ENCODE measurements at regions not wholly inside any gene's neighbourhood (a gene's known extent, or its start where the extent isn't known, plus 50 kb on each side); places are given as distances from the start of the nearest gene placed in this dataset.

GRCh38 chr4:20504146-20504545, 196.1 kb upstream of the PACRGL start (continued):
- no peak for TF ChIP-seq SP1 (IDR thresholded peaks at IDR 0.05)
- no peak for TF ChIP-seq SP1 (CRISPR knock-in tag; IDR thresholded peaks at IDR 0.05)
- TF ChIP-seq CHCHD3 (CRISPR knock-in tag; IDR thresholded peaks at IDR 0.05), result no peak
- TF ChIP-seq TEF (CRISPR knock-in tag; IDR thresholded peaks at IDR 0.05), result no peak
- TF ChIP-seq AGO2 (optimal IDR thresholded peaks at IDR 0.05; ENCODE audit: low read depth, low read length), result no peak
- TF ChIP-seq NFIC (IDR thresholded peaks at IDR 0.05; ENCODE audit: low read length), result no peak
- no peak for TF ChIP-seq ZNF44 (CRISPR knock-in tag; IDR thresholded peaks at IDR 0.05)
- no peak for TF ChIP-seq DNMT1 (CRISPR knock-in tag; IDR thresholded peaks at IDR 0.05)
- no peak for TF ChIP-seq SIX4 (CRISPR knock-in tag; IDR thresholded peaks at IDR 0.05)
- no peak for TF ChIP-seq ZNF282 (IDR thresholded peaks at IDR 0.05; ENCODE audit: partially characterized antibody)
- TF ChIP-seq MATR3 (CRISPR knock-in tag; IDR thresholded peaks at IDR 0.05), result no peak

DNA sequence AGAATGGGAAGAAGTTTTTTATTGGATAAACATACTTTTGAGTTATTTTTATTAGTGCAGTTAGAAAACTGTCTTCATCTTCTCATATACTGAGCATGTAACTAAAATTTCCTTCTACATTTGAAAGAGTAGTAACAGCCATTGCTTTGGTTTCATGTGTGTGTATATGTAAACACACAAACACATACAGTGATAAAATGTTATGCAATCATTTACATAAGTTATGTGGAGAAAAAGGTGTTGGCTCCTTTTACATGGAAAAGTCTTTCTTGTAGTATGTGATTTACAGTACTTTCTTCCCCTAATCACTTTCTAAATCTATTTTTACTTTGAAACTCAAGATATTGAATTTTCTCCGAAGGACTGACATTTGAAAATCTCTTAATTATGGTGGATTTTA, 194.3 kb upstream of the PACRGL start:
- H3K4me1 ChIP-seq (ENCODE audit: insufficient read depth, low read length), result no peaks in the 10 kb centered on the region
- H2AFZ ChIP-seq (ENCODE audit: low read length), result no peak overlapping the region
- no peak overlapping the region for H3K4me2 ChIP-seq (ENCODE audit: low read depth, low read length)
- FAIRE-seq, result no peak
- CTCF ChIA-PET (ENCODE audit: low intra/inter-chr PET ratio, low total read pairs), result no interaction called here
- in situ Hi-C loops (cut with HindIII; ENCODE audit: extremely low pct_ligation_motif_present, low pct_unique_long_range_greater_than_20kb), result no loop called here
- no peak for DNase-seq (ENCODE audit: low spot score)
- H3K36me3 ChIP-seq (replicated peaks in 1 of 2; ENCODE audit: control insufficient read depth in 1 of 2, insufficient read depth in 2 of 2, low read length in 2 of 2), result no peaks in the 10 kb centered on the region
- TF ChIP-seq POLR2AphosphoS5 (IDR thresholded peaks at IDR 0.05; ENCODE audit: low read depth, low read length), result no peak
- peak; percentile 14; the same call in 1 of the 2 replicates for TF ChIP-seq CEBPB (IDR thresholded peaks at IDR 0.05; ENCODE audit: borderline replicate concordance, low read depth, low read length)
- no peaks in the 10 kb centered on the region for H3K9me3 ChIP-seq (ENCODE audit: low read length)
- no peak for ATAC-seq
- intact Hi-C loops (cut with micrococcal nuclease; ENCODE audit: unreplicated experiment), result no loop called here
- H3K9ac ChIP-seq (ENCODE audit: insufficient read depth, low read depth, low read length), result no peak overlapping the region
- no peak overlapping the region for H3K4me3 ChIP-seq (replicated peaks in 1 of 3; ENCODE audit: insufficient read depth in 1 of 3, low read depth in 2 of 3, low read length in 3 of 3)
- no peaks in the 10 kb centered on the region for H3K27me3 ChIP-seq (ENCODE audit: control insufficient read depth in 1 of 2, insufficient read depth in 2 of 2, low read length in 2 of 2)
- POLR2A ChIA-PET, result no interaction called here
- H4K20me1 ChIP-seq (ENCODE audit: insufficient read depth, low read length), result no peaks in the 10 kb centered on the region
- no TSS peak for BruUV-seq (replicated peaks)
- no peak overlapping the region for H3K27ac ChIP-seq (ENCODE audit: extremely low read length, insufficient read depth, low read length)
- no peaks in the 10 kb centered on the region for H3K79me2 ChIP-seq (ENCODE audit: insufficient read depth, low read length)
- 0% methylated on average over 1 of the region's 1 CpG for WGBS (ENCODE audit: low lambda C conversion rate)
